ENCODE measurements at regions not wholly inside any gene's neighbourhood (a gene's known extent, or its start where the extent isn't known, plus 50 kb on each side); places are given as distances from the start of the nearest gene placed in this dataset.

- no peak overlapping the region for H3K23ac ChIP-seq (ENCODE audit: insufficient read length, low read depth, low read length)
- H3K79me2 ChIP-seq (ENCODE audit: insufficient read depth, low read length) = no peaks in the 10 kb centered on the region
- H4K91ac ChIP-seq (ENCODE audit: insufficient read length, low read depth, low read length) = no peak overlapping the region
- no peaks in the 10 kb centered on the region for H3K27me3 ChIP-seq (ENCODE audit: insufficient read depth, low read length)
- Mint-ChIP-seq H3K27me3 (ENCODE audit: low read depth) (peaks cover 24% of the 10 kb centered on the region), H3K27ac (no peak overlapping the region; a peak in 1 of 7 replicates), H3K9me3 (no peaks in the 10 kb centered on the region), H3K36me3 (ENCODE audit: insufficient read depth in 1 of 3, low read depth in 3 of 3) (no peaks in the 10 kb centered on the region), H3K4me1 (peaks cover 35 to 46% of the 10 kb centered on the region in 2 experiments), H3K4me3 (no peak overlapping the region)
- H3K4me2 ChIP-seq (ENCODE audit: insufficient read depth, insufficient read length, low read length) = no peak overlapping the region
- H4K8ac ChIP-seq (replicated peaks; ENCODE audit: insufficient read length, low read depth, low read length) = no peak overlapping the region
- no peaks in the 10 kb centered on the region for H3K23me2 ChIP-seq (ENCODE audit: insufficient read length, low read depth, low read length, poor library complexity, severe bottlenecking)
- no peak overlapping the region for H3K27ac ChIP-seq (ENCODE audit: insufficient read length, low read depth, low read length)
- no peak overlapping the region for H3K18ac ChIP-seq (ENCODE audit: insufficient read length, low read depth, low read length)
- no peak overlapping the region for H2BK15ac ChIP-seq (ENCODE audit: low read depth, low read length)
- no peaks in the 10 kb centered on the region for H3K9me3 ChIP-seq (ENCODE audit: control insufficient read depth, low read depth, low read length)
- no peak overlapping the region for H2AFZ ChIP-seq (ENCODE audit: low read length)
- no peak overlapping the region for H3K14ac ChIP-seq (ENCODE audit: insufficient read depth, low read length)
- H3K56ac ChIP-seq (ENCODE audit: insufficient read length, low read depth, low read length) = no peak overlapping the region
- no peak for DNase-seq
- H2BK12ac ChIP-seq (ENCODE audit: insufficient read length, low read depth, low read length) = no peak overlapping the region
- H2BK5ac ChIP-seq (ENCODE audit: insufficient read length, low read length) = no peak overlapping the region
- H2BK120ac ChIP-seq (ENCODE audit: low read depth, low read length, poor library complexity, severe bottlenecking) = no peak overlapping the region
- no peak overlapping the region for H3T11ph ChIP-seq (ENCODE audit: low read length)
- WGBS (ENCODE audit: extremely low coverage, insufficient read length, low lambda C conversion rate) = no CpG with 5 or more reads among the region's 7 CpGs
- no peak overlapping the region for H4K5ac ChIP-seq (ENCODE audit: insufficient read length, low read depth, low read length)
- H3K9ac ChIP-seq (ENCODE audit: extremely low read depth, insufficient read length, low read length) = no peak overlapping the region
- no peak overlapping the region for H2BK20ac ChIP-seq (ENCODE audit: low read depth, low read length, poor library complexity, severe bottlenecking)
- H3K4ac ChIP-seq (ENCODE audit: low read depth, low read length) = no peak overlapping the region
- H4K20me1 ChIP-seq (ENCODE audit: control insufficient read depth, insufficient read depth, insufficient read length) = no peaks in the 10 kb centered on the region
- H3K4me1 ChIP-seq (ENCODE audit: insufficient read depth, low read length) = peaks cover 6% of the 10 kb centered on the region; the same call in 1 of the 2 replicates
- no peaks in the 10 kb centered on the region for H3K79me1 ChIP-seq (ENCODE audit: insufficient read depth, low read depth, low read length, poor library complexity, severe bottlenecking)
- H2AK5ac ChIP-seq (ENCODE audit: insufficient read length, low read length) = no peak overlapping the region
- TF ChIP-seq CTCF (conservative IDR thresholded peaks at IDR 0.05) = no peak
Measured at GRCh38 chr2:103809941-103810441, 1043.9 kb upstream of the POU3F3 start.

Data from H9 (cell line).